Astrocyte (in vitro differentiated cells and primary cell): ENCODE measurements at regions not wholly inside any gene's neighbourhood (a gene's known extent, or its start where the extent isn't known, plus 50 kb on each side); places are given as distances from the start of the nearest gene placed in this dataset.

Source experiments
- DNase-seq: peaks from one replicate; pipeline ENCODE4 v3.0.0-alpha.2; 2010; ENCODE audit warnings: low read depth
- FAIRE-seq: peaks from 2 replicates; lab custom pipeline; 2011; peaks lifted over from hg19 to GRCh38; lab: Jason Lieb, UNC
- H2AFZ ChIP-seq: 2 replicates; pipeline ENCODE4 v1.6.0; 2012; ENCODE audit warnings: low read depth, low read length, inconsistent platforms
- H3K27ac ChIP-seq: 2 replicates; pipeline ENCODE4 v1.5.1; 2011; ENCODE audit warnings: low read depth, low read length, inconsistent platforms
- H3K27me3 ChIP-seq: 2 replicates; pipeline ENCODE4 v1.6.0; 2011; ENCODE audit warnings: low read length, inconsistent platforms; ENCODE audit not compliant: insufficient read depth
- H3K36me3 ChIP-seq: 2 replicates; pipeline ENCODE4 v1.5.1; 2011; ENCODE audit warnings: low read length, inconsistent platforms; ENCODE audit not compliant: insufficient read depth
- H3K4me1 ChIP-seq: 2 replicates; pipeline ENCODE4 v1.5.1; 2011; ENCODE audit warnings: low read length, inconsistent platforms; ENCODE audit not compliant: insufficient read depth
- H3K4me2 ChIP-seq: 2 replicates; pipeline ENCODE4 v1.6.0; 2012; ENCODE audit warnings: low read length, inconsistent platforms
- H3K4me3 ChIP-seq: 2 replicates; pipeline ENCODE4 v1.5.1; 2011; ENCODE audit warnings: low read depth, mild to moderate bottlenecking, low read length, inconsistent platforms; ENCODE audit not compliant: insufficient read depth
- H3K79me2 ChIP-seq: 2 replicates; pipeline ENCODE4 v1.6.0; 2012; ENCODE audit warnings: mild to moderate bottlenecking, low read length, inconsistent platforms; ENCODE audit not compliant: insufficient read depth
- H3K9ac ChIP-seq: 2 replicates; pipeline ENCODE4 v1.6.0; 2012; ENCODE audit warnings: mild to moderate bottlenecking, low read length, inconsistent platforms
- H3K9me3 ChIP-seq: 2 replicates; pipeline ENCODE4 v1.5.1; 2012; ENCODE audit warnings: low read depth, mild to moderate bottlenecking, low read length, inconsistent platforms; ENCODE audit not compliant: insufficient read depth
- H4K20me1 ChIP-seq: 2 replicates; pipeline ENCODE4 v1.6.0; 2012; ENCODE audit warnings: low read length, inconsistent platforms; ENCODE audit not compliant: insufficient read depth
- H3K27ac Mint-ChIP-seq: one replicate; pipeline ENCODE4 v1.8.0; 2021; ENCODE audit warnings: mild to moderate bottlenecking, mixed read lengths; ENCODE audit not compliant: unreplicated experiment
- H3K27me3 Mint-ChIP-seq: one replicate; pipeline ENCODE4 v1.8.0; 2021; ENCODE audit warnings: low read depth, mixed read lengths; ENCODE audit not compliant: unreplicated experiment
- H3K36me3 Mint-ChIP-seq: one replicate; pipeline ENCODE4 v1.8.0; 2021; ENCODE audit warnings: low read depth, mixed read lengths; ENCODE audit not compliant: unreplicated experiment
- H3K4me1 Mint-ChIP-seq: one replicate; pipeline ENCODE4 v1.8.0; 2021; ENCODE audit warnings: low read depth, mixed read lengths; ENCODE audit not compliant: unreplicated experiment
- H3K4me3 Mint-ChIP-seq: one replicate; pipeline ENCODE4 v1.8.0; 2021; ENCODE audit warnings: mild to moderate bottlenecking, moderate library complexity, mixed read lengths; ENCODE audit not compliant: unreplicated experiment
- H3K9me3 Mint-ChIP-seq: one replicate; pipeline ENCODE4 v1.8.0; 2021; ENCODE audit warnings: mild to moderate bottlenecking, mixed read lengths; ENCODE audit not compliant: unreplicated experiment
- CTCF ChIP-seq: IDR thresholded peaks from 2 replicates; pipeline ENCODE4 v1.5.1; 2011; ENCODE audit warnings: low read depth, mild to moderate bottlenecking, inconsistent platforms, low read length, moderate library complexity; ENCODE audit not compliant: insufficient read depth
- EZH2 ChIP-seq: IDR thresholded peaks from 2 replicates; pipeline ENCODE4 v1.6.1; 2012; ENCODE audit warnings: mild to moderate bottlenecking, low read length, inconsistent platforms; ENCODE audit not compliant: insufficient read depth

- Mint-ChIP-seq H3K27ac (no peak overlapping the region), H3K4me1 (no peaks in the 10 kb centered on the region), H3K4me3 (no peak overlapping the region), H3K27me3 (no peaks in the 10 kb centered on the region), H3K9me3 (no peaks in the 10 kb centered on the region), H3K36me3 (no peaks in the 10 kb centered on the region)
- Histone ChIP-seq H3K4me3 (no peak overlapping the region), H3K36me3 (no peaks in the 10 kb centered on the region), H3K4me2 (no peak overlapping the region), H3K79me2 (no peaks in the 10 kb centered on the region), H3K9me3 (no peaks in the 10 kb centered on the region), H4K20me1 (no peaks in the 10 kb centered on the region), H3K9ac (no peak overlapping the region), H3K27me3 (no peaks in the 10 kb centered on the region), H2AFZ (no peak overlapping the region), H3K27ac (no peak overlapping the region), H3K4me1 (no peaks in the 10 kb centered on the region)
- TF ChIP-seq EZH2 (no peak), CTCF (no peak)
- FAIRE-seq (no peak), DNase-seq (no peak)
These were observed 279.1 kb downstream of the PCDH20 start for GRCh38 chr13:61136515-61136914.

- H3K4me2 ChIP-seq, result no peak overlapping the region
- Mint-ChIP-seq H3K27me3 (no peaks in the 10 kb centered on the region), H3K27ac (no peak overlapping the region), H3K4me3 (no peak overlapping the region), H3K4me1 (no peaks in the 10 kb centered on the region), H3K9me3 (no peaks in the 10 kb centered on the region), H3K36me3 (no peaks in the 10 kb centered on the region)
- no peaks in the 10 kb centered on the region for H3K79me2 ChIP-seq
- H3K4me3 ChIP-seq, result no peak overlapping the region
- no peaks in the 10 kb centered on the region for H3K27me3 ChIP-seq
- TF ChIP-seq EZH2 (no peak), CTCF (no peak)
- H2AFZ ChIP-seq, result no peak overlapping the region
- no peak overlapping the region for H3K9ac ChIP-seq
- H3K27ac ChIP-seq, result no peak overlapping the region
- H3K36me3 ChIP-seq, result no peaks in the 10 kb centered on the region
- no peaks in the 10 kb centered on the region for H3K9me3 ChIP-seq
- FAIRE-seq (no peak), DNase-seq (no peak)
- H4K20me1 ChIP-seq, result no peaks in the 10 kb centered on the region
- H3K4me1 ChIP-seq, result no peaks in the 10 kb centered on the region
These were observed 279.6 kb downstream of the PCDH20 start for GRCh38 chr13:61136093-61136492.

GRCh38 chr13:61135583-61135982 is 280.1 kb downstream of the PCDH20 start:
- H2AFZ ChIP-seq, result no peak overlapping the region
- no peak for FAIRE-seq
- no peak for TF ChIP-seq CTCF
- no peak for TF ChIP-seq EZH2
- H3K9me3 ChIP-seq, result no peaks in the 10 kb centered on the region
- H3K4me3 ChIP-seq, result no peak overlapping the region
- H3K27me3 ChIP-seq, result no peaks in the 10 kb centered on the region
- H3K27ac ChIP-seq, result no peak overlapping the region
- no peaks in the 10 kb centered on the region for H3K36me3 Mint-ChIP-seq
- no peak overlapping the region for H3K4me2 ChIP-seq
- no peaks in the 10 kb centered on the region for H3K9me3 Mint-ChIP-seq
- no peak for DNase-seq
- no peaks in the 10 kb centered on the region for H3K79me2 ChIP-seq
- no peak overlapping the region for H3K9ac ChIP-seq
- H3K27ac Mint-ChIP-seq, result no peak overlapping the region
- H3K36me3 ChIP-seq, result no peaks in the 10 kb centered on the region
- H4K20me1 ChIP-seq, result no peaks in the 10 kb centered on the region
- no peak overlapping the region for H3K4me3 Mint-ChIP-seq
- H3K4me1 ChIP-seq, result no peaks in the 10 kb centered on the region
- no peaks in the 10 kb centered on the region for H3K27me3 Mint-ChIP-seq
- H3K4me1 Mint-ChIP-seq, result no peaks in the 10 kb centered on the region
